K562 (cell line): ENCODE measurements at regions not wholly inside any gene's neighbourhood (a gene's known extent, or its start where the extent isn't known, plus 50 kb on each side); places are given as distances from the start of the nearest gene placed in this dataset.

ENCODE experiments used
- MCM3 ChIP-seq: fragments of 450-650 bp; IDR thresholded peaks from 2 replicates; pipeline ENCODE4 v1.6.1; 2016
- PYGO2 ChIP-seq: fragments of 450-650 bp; IDR thresholded peaks from 2 replicates; pipeline ENCODE4 v1.6.1; 2016; ENCODE audit warnings: mild to moderate bottlenecking, missing genetic modification characterization, moderate library complexity, missing compliant biosample characterization
- TCF3 ChIP-seq: sonication (generic); formaldehyde crosslinking; IDR thresholded peaks from 2 replicates; pipeline ENCODE4 v1.4.0; 2020; ENCODE audit warnings: mild to moderate bottlenecking, missing genetic modification reagents
- ZNF408 ChIP-seq: fragments of 250-450 bp; sonication (Bioruptor Pico); IDR thresholded peaks from 2 replicates; pipeline ENCODE4 v1.4.0; 2020; ENCODE audit warnings: low read depth, mild to moderate bottlenecking, moderate library complexity
- TF ChIP-seq, protein P1 (sequence below): fragments of 450-650 bp; IDR thresholded peaks from 2 replicates; pipeline ENCODE4 v1.6.1; 2016; ENCODE audit warnings: low read depth

DNA sequence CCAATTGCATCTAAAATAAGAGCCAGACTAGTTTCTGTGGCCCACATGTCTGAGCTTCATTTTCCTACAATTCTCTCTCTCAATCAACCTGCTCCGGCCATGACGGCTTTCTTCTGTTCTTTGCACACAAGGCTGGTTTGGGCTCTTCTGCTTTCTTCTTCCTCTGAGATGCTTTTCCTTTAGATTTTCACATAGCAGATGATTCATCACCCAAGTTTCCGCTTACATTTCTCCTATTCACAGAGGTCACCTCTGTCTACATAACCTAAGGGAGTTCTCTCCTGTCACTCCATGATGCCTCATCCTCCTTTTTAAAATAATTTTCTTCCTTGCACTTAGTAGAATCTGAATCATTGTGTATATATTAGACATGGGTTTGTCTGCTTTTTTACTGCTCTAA lies 334.6 kb upstream of the TUSC1 start (continued):
- TF ChIP-seq, protein P1, sequence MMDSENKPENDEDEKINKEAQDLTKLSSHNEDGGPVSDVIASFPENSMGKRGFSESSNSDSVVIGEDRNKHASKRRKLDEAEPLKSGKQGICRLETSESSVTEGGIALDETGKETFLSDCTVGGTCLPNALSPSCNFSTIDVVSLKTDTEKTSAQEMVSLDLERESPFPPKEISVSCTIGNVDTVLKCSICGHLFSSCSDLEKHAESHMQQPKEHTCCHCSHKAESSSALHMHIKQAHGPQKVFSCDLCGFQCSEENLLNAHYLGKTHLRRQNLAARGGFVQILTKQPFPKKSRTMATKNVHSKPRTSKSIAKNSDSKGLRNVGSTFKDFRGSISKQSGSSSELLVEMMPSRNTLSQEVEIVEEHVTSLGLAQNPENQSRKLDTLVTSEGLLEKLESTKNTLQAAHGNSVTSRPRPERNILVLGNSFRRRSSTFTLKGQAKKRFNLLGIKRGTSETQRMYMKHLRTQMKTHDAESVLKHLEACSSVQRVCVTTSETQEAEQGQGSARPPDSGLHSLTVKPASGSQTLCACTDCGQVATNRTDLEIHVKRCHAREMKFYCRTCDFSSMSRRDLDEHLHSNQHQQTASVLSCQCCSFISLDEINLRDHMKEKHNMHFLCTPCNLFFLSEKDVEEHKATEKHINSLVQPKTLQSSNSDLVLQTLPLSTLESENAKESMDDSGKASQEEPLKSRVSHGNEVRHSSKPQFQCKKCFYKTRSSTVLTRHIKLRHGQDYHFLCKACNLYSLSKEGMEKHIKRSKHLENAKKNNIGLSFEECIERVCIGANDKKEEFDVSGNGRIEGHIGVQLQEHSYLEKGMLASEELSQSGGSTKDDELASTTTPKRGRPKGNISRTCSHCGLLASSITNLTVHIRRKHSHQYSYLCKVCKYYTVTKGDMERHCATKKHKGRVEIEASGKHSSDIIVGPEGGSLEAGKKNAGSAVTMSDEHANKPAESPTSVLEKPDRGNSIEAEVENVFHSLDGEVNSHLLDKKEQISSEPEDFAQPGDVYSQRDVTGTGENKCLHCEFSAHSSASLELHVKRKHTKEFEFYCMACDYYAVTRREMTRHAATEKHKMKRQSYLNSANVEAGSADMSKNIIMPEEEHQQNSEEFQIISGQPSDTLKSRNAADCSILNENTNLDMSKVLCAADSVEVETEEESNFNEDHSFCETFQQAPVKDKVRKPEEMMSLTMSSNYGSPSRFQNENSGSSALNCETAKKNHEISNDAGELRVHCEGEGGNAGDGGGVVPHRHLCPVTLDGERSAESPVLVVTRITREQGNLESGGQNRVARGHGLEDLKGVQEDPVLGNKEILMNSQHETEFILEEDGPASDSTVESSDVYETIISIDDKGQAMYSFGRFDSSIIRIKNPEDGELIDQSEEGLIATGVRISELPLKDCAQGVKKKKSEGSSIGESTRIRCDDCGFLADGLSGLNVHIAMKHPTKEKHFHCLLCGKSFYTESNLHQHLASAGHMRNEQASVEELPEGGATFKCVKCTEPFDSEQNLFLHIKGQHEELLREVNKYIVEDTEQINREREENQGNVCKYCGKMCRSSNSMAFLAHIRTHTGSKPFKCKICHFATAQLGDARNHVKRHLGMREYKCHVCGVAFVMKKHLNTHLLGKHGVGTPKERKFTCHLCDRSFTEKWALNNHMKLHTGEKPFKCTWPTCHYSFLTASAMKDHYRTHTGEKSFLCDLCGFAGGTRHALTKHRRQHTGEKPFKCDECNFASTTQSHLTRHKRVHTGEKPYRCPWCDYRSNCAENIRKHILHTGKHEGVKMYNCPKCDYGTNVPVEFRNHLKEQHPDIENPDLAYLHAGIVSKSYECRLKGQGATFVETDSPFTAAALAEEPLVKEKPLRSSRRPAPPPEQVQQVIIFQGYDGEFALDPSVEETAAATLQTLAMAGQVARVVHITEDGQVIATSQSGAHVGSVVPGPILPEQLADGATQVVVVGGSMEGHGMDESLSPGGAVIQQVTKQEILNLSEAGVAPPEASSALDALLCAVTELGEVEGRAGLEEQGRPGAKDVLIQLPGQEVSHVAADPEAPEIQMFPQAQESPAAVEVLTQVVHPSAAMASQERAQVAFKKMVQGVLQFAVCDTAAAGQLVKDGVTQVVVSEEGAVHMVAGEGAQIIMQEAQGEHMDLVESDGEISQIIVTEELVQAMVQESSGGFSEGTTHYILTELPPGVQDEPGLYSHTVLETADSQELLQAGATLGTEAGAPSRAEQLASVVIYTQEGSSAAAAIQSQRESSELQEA = no peak
- no peak for TF ChIP-seq MCM3
- TF ChIP-seq ZNF408 (CRISPR knock-in tag) = no peak
- TF ChIP-seq PYGO2 = no peak
- no peak for TF ChIP-seq TCF3 (CRISPR knock-in tag)
- TF ChIP-seq, all 486 proteins: peak for 0
